ENCODE measurements at regions not wholly inside any gene's neighbourhood (a gene's known extent, or its start where the extent isn't known, plus 50 kb on each side); places are given as distances from the start of the nearest gene placed in this dataset.
"Not testable (repeated sequence)": the region's sequence is repeated elsewhere in the genome, so short reads cannot be mapped to it uniquely, and the experiment has no call there.

GRCh38 chr2:48190230-48190629 lies 124.3 kb upstream of the FOXN2 start:
- no peak overlapping the region for H3K4me3 ChIP-seq (ENCODE audit: low read depth, low read length)
- TF ChIP-seq CTCF (conservative IDR thresholded peaks at IDR 0.05; ENCODE audit: low read depth, low read length): no peak
- DNase-seq (ENCODE audit: low read depth): no peak

- DNase-seq (ENCODE audit: low read depth): no peak
- H3K4me3 ChIP-seq (ENCODE audit: low read depth, low read length): no peak overlapping the region
- no peak for TF ChIP-seq CTCF (conservative IDR thresholded peaks at IDR 0.05; ENCODE audit: low read depth, low read length)
Measured at GRCh38 chr2:48194641-48195040, 119.8 kb upstream of the FOXN2 start.

- no peak for TF ChIP-seq CTCF (conservative IDR thresholded peaks at IDR 0.05; ENCODE audit: low read depth, low read length)
- no peak for DNase-seq (ENCODE audit: low read depth)
- no peak overlapping the region for H3K4me3 ChIP-seq (ENCODE audit: low read depth, low read length)
Measured at GRCh38 chr2:48195169-48195568, 119.3 kb upstream of the FOXN2 start.

GRCh38 chr2:48197618-48198017 lies 116.9 kb upstream of the FOXN2 start:
- TF ChIP-seq CTCF (conservative IDR thresholded peaks at IDR 0.05; ENCODE audit: low read depth, low read length): no peak
- DNase-seq (ENCODE audit: low read depth): no peak
- no peak overlapping the region for H3K4me3 ChIP-seq (ENCODE audit: low read depth, low read length)

- H3K4me3 ChIP-seq (ENCODE audit: low read depth, low read length): no peak overlapping the region
- TF ChIP-seq CTCF (conservative IDR thresholded peaks at IDR 0.05; ENCODE audit: low read depth, low read length): no peak
- DNase-seq (ENCODE audit: low read depth): no peak
Measured at GRCh38 chr2:48198371-48198770, 116.1 kb upstream of the FOXN2 start.

- H3K4me3 ChIP-seq (ENCODE audit: low read depth, low read length): no peak overlapping the region
- TF ChIP-seq CTCF (conservative IDR thresholded peaks at IDR 0.05; ENCODE audit: low read depth, low read length): no peak
- no peak for DNase-seq (ENCODE audit: low read depth)
Measured at GRCh38 chr2:48199070-48199469, 115.4 kb upstream of the FOXN2 start.

GRCh38 chr2:48200620-48201293 lies 113.7 kb upstream of the FOXN2 start:
- no peak for DNase-seq (ENCODE audit: low read depth)
- no peak for TF ChIP-seq CTCF (conservative IDR thresholded peaks at IDR 0.05; ENCODE audit: low read depth, low read length)
- H3K4me3 ChIP-seq (ENCODE audit: low read depth, low read length): no peak overlapping the region

- not testable (repeated sequence) for DNase-seq (ENCODE audit: low read depth); H3K4me3 ChIP-seq (ENCODE audit: low read depth, low read length)
Measured at GRCh38 chr2:48201435-48201834, 113.0 kb upstream of the FOXN2 start.

Data from epithelial cell of proximal tubule (primary cell).